Activated CD4-positive, alpha-beta memory T cell treated with anti-CD3 and anti-CD28 coated beads, Interleukin-2, amount 10 ng/mL, durations not matched to agents 7 days and 5 days (primary cell): ENCODE measurements at regions not wholly inside any gene's neighbourhood (a gene's known extent, or its start where the extent isn't known, plus 50 kb on each side); places are given as distances from the start of the nearest gene placed in this dataset.

ENCODE experiments used
- CTCF ChIA-PET: fragments of 350-600 bp; sonication (Branson Sonifier 250); formaldehyde crosslinking; loops from one replicate; lab custom pipeline; 2021; ENCODE audit warnings: antibody characterized with exemption, inconsistent platforms; lab: Charles Lee
- POLR2A ChIA-PET: fragments of 350-600 bp; sonication (Branson Sonifier 250); formaldehyde crosslinking; loops from one replicate; lab custom pipeline; 2021; ENCODE audit warnings: antibody characterized with exemption; lab: Charles Lee
- DNase-seq: peaks from one replicate; pipeline ENCODE4 v3.0.0-alpha.2; 2020
- H3K27ac Mint-ChIP-seq: one replicate; pipeline ENCODE4 v1.8.0; 2021; ENCODE audit warnings: mild to moderate bottlenecking, mixed read lengths
- H3K27me3 Mint-ChIP-seq: one replicate; pipeline ENCODE4 v1.8.0; 2021; ENCODE audit warnings: mixed read lengths
- H3K36me3 Mint-ChIP-seq: one replicate; pipeline ENCODE4 v1.8.0; 2021; ENCODE audit warnings: low read depth, mixed read lengths
- H3K4me1 Mint-ChIP-seq: one replicate; pipeline ENCODE4 v1.8.0; 2021; ENCODE audit warnings: mixed read lengths
- H3K4me3 Mint-ChIP-seq: one replicate; pipeline ENCODE4 v1.8.0; 2021; ENCODE audit warnings: mild to moderate bottlenecking, mixed read lengths
- H3K9me3 Mint-ChIP-seq: one replicate; pipeline ENCODE4 v1.8.0; 2021; ENCODE audit warnings: mixed read lengths

GRCh38 chr4:8780086-8780485 is 91.6 kb downstream of the HMX1 start:
- Mint-ChIP-seq H3K27me3 (no peaks in the 10 kb centered on the region), H3K36me3 (no peaks in the 10 kb centered on the region), H3K4me1 (no peaks in the 10 kb centered on the region), H3K9me3 (no peaks in the 10 kb centered on the region), H3K4me3 (no peak overlapping the region), H3K27ac (no peak overlapping the region)
- ChIA-PET POLR2A (no interaction called here), CTCF (no interaction called here)
- DNase-seq, result no peak

- no peak overlapping the region for H3K27ac Mint-ChIP-seq
- H3K36me3 Mint-ChIP-seq, result no peaks in the 10 kb centered on the region
- H3K4me1 Mint-ChIP-seq, result no peaks in the 10 kb centered on the region
- no peak overlapping the region for H3K4me3 Mint-ChIP-seq
- ChIA-PET POLR2A (no interaction called here), CTCF (no interaction called here)
- no peaks in the 10 kb centered on the region for H3K9me3 Mint-ChIP-seq
- H3K27me3 Mint-ChIP-seq, result no peaks in the 10 kb centered on the region
- DNase-seq, result no peak
Measured at GRCh38 chr4:8779490-8779932, 92.1 kb downstream of the HMX1 start.

GRCh38 chr4:8778760-8779159 is 92.9 kb downstream of the HMX1 start:
- Mint-ChIP-seq H3K4me1 (no peaks in the 10 kb centered on the region), H3K27ac (no peak overlapping the region), H3K4me3 (no peak overlapping the region), H3K36me3 (no peaks in the 10 kb centered on the region), H3K27me3 (no peaks in the 10 kb centered on the region), H3K9me3 (no peaks in the 10 kb centered on the region)
- ChIA-PET POLR2A (no interaction called here), CTCF (no interaction called here)
- no peak for DNase-seq

GRCh38 chr4:8778291-8778690 is 93.3 kb downstream of the HMX1 start:
- no peaks in the 10 kb centered on the region for H3K36me3 Mint-ChIP-seq
- no peak overlapping the region for H3K27ac Mint-ChIP-seq
- H3K9me3 Mint-ChIP-seq, result no peaks in the 10 kb centered on the region
- ChIA-PET POLR2A (no interaction called here), CTCF (no interaction called here)
- no peak overlapping the region for H3K4me3 Mint-ChIP-seq
- DNase-seq, result no peak
- no peaks in the 10 kb centered on the region for H3K4me1 Mint-ChIP-seq
- H3K27me3 Mint-ChIP-seq, result no peaks in the 10 kb centered on the region

GRCh38 chr4:8777320-8778196 is 94.1 kb downstream of the HMX1 start:
- CTCF ChIA-PET, result no interaction called here
- Mint-ChIP-seq H3K4me3 (no peak overlapping the region), H3K27me3 (no peaks in the 10 kb centered on the region), H3K27ac (no peak overlapping the region), H3K4me1 (no peaks in the 10 kb centered on the region), H3K36me3 (no peaks in the 10 kb centered on the region), H3K9me3 (no peaks in the 10 kb centered on the region)
- DNase-seq, result no peak
- POLR2A ChIA-PET, result no interaction called here

GRCh38 chr4:8776366-8776765 is 95.3 kb downstream of the HMX1 start:
- ChIA-PET POLR2A (no interaction called here), CTCF (no interaction called here)
- no peak overlapping the region for H3K27ac Mint-ChIP-seq
- no peak for DNase-seq
- H3K27me3 Mint-ChIP-seq, result no peaks in the 10 kb centered on the region
- no peak overlapping the region for H3K4me3 Mint-ChIP-seq
- no peaks in the 10 kb centered on the region for H3K36me3 Mint-ChIP-seq
- H3K9me3 Mint-ChIP-seq, result no peaks in the 10 kb centered on the region
- no peaks in the 10 kb centered on the region for H3K4me1 Mint-ChIP-seq

GRCh38 chr4:8775751-8776355 is 95.8 kb downstream of the HMX1 start:
- H3K27me3 Mint-ChIP-seq, result no peaks in the 10 kb centered on the region
- ChIA-PET POLR2A (no interaction called here), CTCF (no interaction called here)
- no peaks in the 10 kb centered on the region for H3K9me3 Mint-ChIP-seq
- no peaks in the 10 kb centered on the region for H3K4me1 Mint-ChIP-seq
- H3K36me3 Mint-ChIP-seq, result no peaks in the 10 kb centered on the region
- DNase-seq, result no peak
- no peak overlapping the region for H3K4me3 Mint-ChIP-seq
- no peak overlapping the region for H3K27ac Mint-ChIP-seq

GRCh38 chr4:8775121-8775520 is 96.5 kb downstream of the HMX1 start:
- Mint-ChIP-seq H3K9me3 (no peaks in the 10 kb centered on the region), H3K27me3 (no peaks in the 10 kb centered on the region), H3K36me3 (no peaks in the 10 kb centered on the region), H3K4me3 (no peak overlapping the region), H3K27ac (no peak overlapping the region), H3K4me1 (no peaks in the 10 kb centered on the region)
- no peak for DNase-seq
- POLR2A ChIA-PET, result no interaction called here
- CTCF ChIA-PET, result no interaction called here

- H3K9me3 Mint-ChIP-seq, result no peaks in the 10 kb centered on the region
- H3K27me3 Mint-ChIP-seq, result no peaks in the 10 kb centered on the region
- no peaks in the 10 kb centered on the region for H3K4me1 Mint-ChIP-seq
- H3K4me3 Mint-ChIP-seq, result no peak overlapping the region
- CTCF ChIA-PET, result no interaction called here
- H3K36me3 Mint-ChIP-seq, result no peaks in the 10 kb centered on the region
- no peak for DNase-seq
- POLR2A ChIA-PET, result no interaction called here
- H3K27ac Mint-ChIP-seq, result no peak overlapping the region
Measured at GRCh38 chr4:8774071-8774470, 97.6 kb downstream of the HMX1 start.

GRCh38 chr4:8773124-8773931 is 98.3 kb downstream of the HMX1 start:
- CTCF ChIA-PET, result no interaction called here
- H3K4me3 Mint-ChIP-seq, result no peak overlapping the region
- POLR2A ChIA-PET, result no interaction called here
- DNase-seq, result no peak
- H3K4me1 Mint-ChIP-seq, result no peaks in the 10 kb centered on the region
- H3K27ac Mint-ChIP-seq, result no peak overlapping the region
- no peaks in the 10 kb centered on the region for H3K9me3 Mint-ChIP-seq
- H3K27me3 Mint-ChIP-seq, result no peaks in the 10 kb centered on the region
- H3K36me3 Mint-ChIP-seq, result no peaks in the 10 kb centered on the region

- ChIA-PET CTCF (interaction anchor here (0.6 kb wide), 1 partner anchor 16 kb away, joined by 4 read pairs; no protein-coding TSS in a partner anchor), POLR2A (no interaction called here)
- H3K9me3 Mint-ChIP-seq, result peaks cover 3% of the 10 kb centered on the region
- H3K27me3 Mint-ChIP-seq, result no peaks in the 10 kb centered on the region
- H3K4me1 Mint-ChIP-seq, result no peaks in the 10 kb centered on the region
- no peak overlapping the region for H3K27ac Mint-ChIP-seq
- no peak overlapping the region for H3K4me3 Mint-ChIP-seq
- no peak for DNase-seq
- H3K36me3 Mint-ChIP-seq, result no peaks in the 10 kb centered on the region
Measured at GRCh38 chr4:8772499-8773123, 99.0 kb downstream of the HMX1 start.

GRCh38 chr4:8771666-8772065 is 100.0 kb downstream of the HMX1 start:
- no peak for DNase-seq
- Mint-ChIP-seq H3K4me1 (no peaks in the 10 kb centered on the region), H3K27ac (no peak overlapping the region), H3K36me3 (no peaks in the 10 kb centered on the region), H3K27me3 (no peaks in the 10 kb centered on the region), H3K4me3 (no peak overlapping the region), H3K9me3 (peaks cover 3% of the 10 kb centered on the region)
- CTCF ChIA-PET, result no interaction called here
- POLR2A ChIA-PET, result no interaction called here

GRCh38 chr4:8771258-8771590 is 100.4 kb downstream of the HMX1 start:
- Mint-ChIP-seq H3K4me1 (no peaks in the 10 kb centered on the region), H3K9me3 (peaks cover 3% of the 10 kb centered on the region), H3K27ac (no peak overlapping the region), H3K4me3 (no peak overlapping the region), H3K36me3 (no peaks in the 10 kb centered on the region), H3K27me3 (no peaks in the 10 kb centered on the region)
- ChIA-PET POLR2A (no interaction called here), CTCF (no interaction called here)
- no peak for DNase-seq
